ENCODE measurements at regions not wholly inside any gene's neighbourhood (a gene's known extent, or its start where the extent isn't known, plus 50 kb on each side); places are given as distances from the start of the nearest gene placed in this dataset.

DNA sequence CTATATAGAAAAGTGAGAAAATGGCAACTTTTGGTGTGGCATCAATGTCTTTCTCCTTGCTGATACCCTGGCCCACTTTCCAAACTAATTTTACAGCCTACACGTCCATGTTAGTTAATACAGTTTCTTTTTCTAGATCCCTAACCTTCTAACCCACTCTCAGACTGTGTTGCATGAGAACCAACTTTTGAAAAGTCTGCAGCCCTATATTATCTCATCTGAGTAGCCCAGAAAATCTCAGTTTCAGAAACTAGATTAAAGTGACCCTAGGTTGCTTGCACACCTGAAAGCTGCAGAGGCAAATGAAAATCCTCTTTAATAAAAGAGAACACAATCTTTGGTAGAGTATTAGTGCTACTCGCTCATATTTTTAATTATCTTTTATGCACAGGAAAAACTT, 371.6 kb upstream of the EMCN start:
- no peak overlapping the region for H3K27ac ChIP-seq (ENCODE audit: low read depth, low read length, poor library complexity, severe bottlenecking)
- POLR2A ChIA-PET (ENCODE audit: low non-redundant PET), result no interaction called here
- intact Hi-C loops (cut with micrococcal nuclease; ENCODE audit: unreplicated experiment), result no loop called here
- no peak overlapping the region for H3K4me3 ChIP-seq (ENCODE audit: low read depth, low read length, poor library complexity, severe bottlenecking)
- H3K36me3 ChIP-seq (ENCODE audit: insufficient read depth, low read length, poor library complexity, severe bottlenecking), result no peaks in the 10 kb centered on the region
- DNase-seq (ENCODE audit: low spot score), result no peak
- no peak for TF ChIP-seq EZH2 (IDR thresholded peaks at IDR 0.05; ENCODE audit: borderline replicate concordance, low read depth, low read length, poor library complexity, severe bottlenecking)
- TF ChIP-seq, protein P1, sequence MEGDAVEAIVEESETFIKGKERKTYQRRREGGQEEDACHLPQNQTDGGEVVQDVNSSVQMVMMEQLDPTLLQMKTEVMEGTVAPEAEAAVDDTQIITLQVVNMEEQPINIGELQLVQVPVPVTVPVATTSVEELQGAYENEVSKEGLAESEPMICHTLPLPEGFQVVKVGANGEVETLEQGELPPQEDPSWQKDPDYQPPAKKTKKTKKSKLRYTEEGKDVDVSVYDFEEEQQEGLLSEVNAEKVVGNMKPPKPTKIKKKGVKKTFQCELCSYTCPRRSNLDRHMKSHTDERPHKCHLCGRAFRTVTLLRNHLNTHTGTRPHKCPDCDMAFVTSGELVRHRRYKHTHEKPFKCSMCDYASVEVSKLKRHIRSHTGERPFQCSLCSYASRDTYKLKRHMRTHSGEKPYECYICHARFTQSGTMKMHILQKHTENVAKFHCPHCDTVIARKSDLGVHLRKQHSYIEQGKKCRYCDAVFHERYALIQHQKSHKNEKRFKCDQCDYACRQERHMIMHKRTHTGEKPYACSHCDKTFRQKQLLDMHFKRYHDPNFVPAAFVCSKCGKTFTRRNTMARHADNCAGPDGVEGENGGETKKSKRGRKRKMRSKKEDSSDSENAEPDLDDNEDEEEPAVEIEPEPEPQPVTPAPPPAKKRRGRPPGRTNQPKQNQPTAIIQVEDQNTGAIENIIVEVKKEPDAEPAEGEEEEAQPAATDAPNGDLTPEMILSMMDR (conservative IDR thresholded peaks at IDR 0.05; ENCODE audit: low read depth, low read length), result no peak
- CTCF ChIA-PET, result no interaction called here
- H3K27me3 ChIP-seq (replicated peaks; ENCODE audit: insufficient read depth, low read depth, low read length, poor library complexity), result no peaks in the 10 kb centered on the region
- peaks cover 6% of the 10 kb centered on the region for H3K9me3 ChIP-seq (ENCODE audit: low read depth, low read length, poor library complexity, severe bottlenecking)
- H3K4me1 ChIP-seq (ENCODE audit: insufficient read depth, low read length, poor library complexity, severe bottlenecking), result no peaks in the 10 kb centered on the region
- no TSS peak for BruUV-seq (replicated peaks)

DNA sequence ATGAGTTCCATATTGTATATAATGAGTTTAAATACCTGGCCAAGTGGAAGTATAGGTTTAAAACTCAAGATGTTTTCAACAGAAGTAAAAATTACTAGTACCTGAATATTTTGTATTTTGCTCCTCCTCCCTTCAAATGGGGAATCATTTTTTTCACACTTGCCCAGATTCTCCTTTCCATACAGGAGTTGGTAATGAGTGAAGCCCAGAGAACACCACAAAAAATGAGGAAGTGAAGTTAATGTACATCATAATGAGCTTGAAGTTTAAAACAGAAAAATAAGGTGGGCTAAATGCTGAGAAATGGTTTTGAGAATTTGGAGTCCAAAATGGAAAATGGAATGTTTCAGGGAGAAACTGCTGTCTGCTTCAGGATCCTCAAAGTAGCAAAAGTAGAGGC, 364.8 kb upstream of the EMCN start:
- no TSS peak for BruUV-seq (replicated peaks)
- Histone ChIP-seq H3K27ac (ENCODE audit: low read depth, low read length, poor library complexity, severe bottlenecking) (no peak overlapping the region), H3K9me3 (ENCODE audit: low read depth, low read length, poor library complexity, severe bottlenecking) (no peaks in the 10 kb centered on the region), H3K4me1 (ENCODE audit: insufficient read depth, low read length, poor library complexity, severe bottlenecking) (no peaks in the 10 kb centered on the region), H3K4me3 (ENCODE audit: low read depth, low read length, poor library complexity, severe bottlenecking) (no peak overlapping the region), H3K27me3 (replicated peaks; ENCODE audit: insufficient read depth, low read depth, low read length, poor library complexity) (no peaks in the 10 kb centered on the region), H3K36me3 (ENCODE audit: insufficient read depth, low read length, poor library complexity, severe bottlenecking) (no peaks in the 10 kb centered on the region)
- no peak for DNase-seq (ENCODE audit: low spot score)
- ChIA-PET POLR2A (ENCODE audit: low non-redundant PET) (no interaction called here), CTCF (no interaction called here)
- TF ChIP-seq, protein P1 (conservative IDR thresholded peaks at IDR 0.05; ENCODE audit: low read depth, low read length), result no peak
- TF ChIP-seq EZH2 (IDR thresholded peaks at IDR 0.05; ENCODE audit: borderline replicate concordance, low read depth, low read length, poor library complexity, severe bottlenecking), result no peak
- intact Hi-C loops (cut with micrococcal nuclease; ENCODE audit: unreplicated experiment), result no loop called here

DNA sequence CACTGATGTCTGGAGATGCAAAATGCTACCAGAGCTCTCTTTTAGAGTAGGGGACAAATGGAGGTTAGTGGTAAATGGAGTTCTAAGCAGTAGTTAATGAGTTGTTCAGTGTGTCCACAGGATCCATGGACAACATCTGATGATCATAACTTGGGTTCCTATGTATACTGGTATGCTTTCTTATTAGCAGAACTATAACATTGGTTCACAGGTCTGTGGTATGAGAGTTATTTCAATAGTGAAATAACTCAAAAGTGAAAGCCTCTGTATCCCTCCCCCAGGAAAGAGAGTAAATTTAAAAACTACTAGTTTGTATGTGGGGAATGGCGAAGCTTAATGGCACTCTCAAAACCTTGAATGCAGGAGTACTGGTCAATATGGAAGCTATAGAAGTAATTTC, 363.5 kb upstream of the EMCN start:
- TF ChIP-seq, protein P1 (conservative IDR thresholded peaks at IDR 0.05; ENCODE audit: low read depth, low read length), result no peak
- no peak for TF ChIP-seq EZH2 (IDR thresholded peaks at IDR 0.05; ENCODE audit: borderline replicate concordance, low read depth, low read length, poor library complexity, severe bottlenecking)
- BruUV-seq (replicated peaks), result no TSS peak
- H3K4me1 ChIP-seq (ENCODE audit: insufficient read depth, low read length, poor library complexity, severe bottlenecking), result no peaks in the 10 kb centered on the region
- no peak overlapping the region for H3K4me3 ChIP-seq (ENCODE audit: low read depth, low read length, poor library complexity, severe bottlenecking)
- ChIA-PET CTCF (no interaction called here), POLR2A (ENCODE audit: low non-redundant PET) (no interaction called here)
- H3K27ac ChIP-seq (ENCODE audit: low read depth, low read length, poor library complexity, severe bottlenecking), result no peak overlapping the region
- H3K36me3 ChIP-seq (ENCODE audit: insufficient read depth, low read length, poor library complexity, severe bottlenecking), result no peaks in the 10 kb centered on the region
- intact Hi-C loops (cut with micrococcal nuclease; ENCODE audit: unreplicated experiment), result no loop called here
- H3K9me3 ChIP-seq (ENCODE audit: low read depth, low read length, poor library complexity, severe bottlenecking), result no peaks in the 10 kb centered on the region
- no peaks in the 10 kb centered on the region for H3K27me3 ChIP-seq (replicated peaks; ENCODE audit: insufficient read depth, low read depth, low read length, poor library complexity)
- DNase-seq (ENCODE audit: low spot score), result no peak
